ENCODE measurements at regions not wholly inside any gene's neighbourhood (a gene's known extent, or its start where the extent isn't known, plus 50 kb on each side); places are given as distances from the start of the nearest gene placed in this dataset.

DNA sequence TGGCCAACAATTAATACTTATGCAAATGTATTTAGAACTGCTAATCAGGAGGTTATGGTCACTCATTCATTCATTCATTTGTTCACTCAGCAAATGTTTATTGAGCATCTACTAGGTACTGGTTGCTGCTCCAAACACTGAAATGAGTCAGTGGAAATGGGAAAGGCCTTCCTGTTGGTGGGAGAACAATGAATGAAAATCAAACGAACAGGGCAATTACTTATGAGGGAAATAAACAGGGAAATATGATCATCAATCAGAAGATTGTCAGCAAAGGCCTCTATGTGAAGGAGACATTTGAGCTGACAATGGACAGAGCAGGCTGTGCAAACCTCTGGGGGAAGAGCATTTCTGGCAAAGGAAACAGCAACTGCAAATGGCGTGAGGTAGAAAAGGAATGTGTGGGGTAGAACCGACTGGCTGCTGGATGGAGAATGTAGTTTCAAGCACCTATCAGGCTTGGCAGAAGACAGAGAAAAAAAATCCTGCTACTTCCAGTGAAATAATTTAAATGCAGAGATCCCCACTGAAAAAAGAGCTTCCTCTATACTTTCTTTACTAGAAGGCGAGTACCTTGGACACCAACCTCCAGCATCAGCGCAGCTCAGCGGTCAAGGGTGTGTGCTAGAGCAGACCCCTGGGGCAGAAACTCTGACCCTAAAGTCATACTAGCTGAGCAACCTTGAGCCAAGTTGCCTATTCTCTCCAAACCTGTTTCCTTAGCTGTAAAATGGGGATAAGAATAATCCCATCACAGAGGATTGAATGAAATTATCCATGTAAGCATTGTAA lies 108.8 kb upstream of the EEPD1 start:
- Histone ChIP-seq H3K79me2 (no peaks in the 10 kb centered on the region), H2AFZ (no peak overlapping the region), H3K4me3 (ENCODE audit: low read depth, low read length) (no peak overlapping the region), H3K27me3 (ENCODE audit: control insufficient read depth, insufficient read depth, low read length) (no peaks in the 10 kb centered on the region), H3K9me3 (ENCODE audit: control insufficient read depth, low read length) (no peaks in the 10 kb centered on the region), H3K9ac (no peak overlapping the region), H3K27ac (peak overlapping the region; percentile 36), H3K36me3 (ENCODE audit: control insufficient read depth, insufficient read depth, low read length) (no peaks in the 10 kb centered on the region), H3K4me2 (ENCODE audit: low read length) (no peak overlapping the region), H3K4me1 (peaks cover 42% of the 10 kb centered on the region)
- TF ChIP-seq CTCF (IDR thresholded peaks at IDR 0.05), result no peak

- Histone ChIP-seq H3K27ac (peak overlapping the region; percentile 36), H2AFZ (no peak overlapping the region), H3K36me3 (ENCODE audit: control insufficient read depth, insufficient read depth, low read length) (no peaks in the 10 kb centered on the region), H3K4me3 (ENCODE audit: low read depth, low read length) (no peak overlapping the region), H3K4me2 (ENCODE audit: low read length) (peak overlapping the region; percentile 34), H3K4me1 (peaks cover 35% of the 10 kb centered on the region), H3K79me2 (no peaks in the 10 kb centered on the region), H3K27me3 (ENCODE audit: control insufficient read depth, insufficient read depth, low read length) (no peaks in the 10 kb centered on the region), H3K9ac (no peak overlapping the region), H3K9me3 (ENCODE audit: control insufficient read depth, low read length) (no peaks in the 10 kb centered on the region)
- no peak for TF ChIP-seq CTCF (IDR thresholded peaks at IDR 0.05)
Measured at GRCh38 chr7:36045326-36045725, 107.7 kb upstream of the EEPD1 start.

DNA sequence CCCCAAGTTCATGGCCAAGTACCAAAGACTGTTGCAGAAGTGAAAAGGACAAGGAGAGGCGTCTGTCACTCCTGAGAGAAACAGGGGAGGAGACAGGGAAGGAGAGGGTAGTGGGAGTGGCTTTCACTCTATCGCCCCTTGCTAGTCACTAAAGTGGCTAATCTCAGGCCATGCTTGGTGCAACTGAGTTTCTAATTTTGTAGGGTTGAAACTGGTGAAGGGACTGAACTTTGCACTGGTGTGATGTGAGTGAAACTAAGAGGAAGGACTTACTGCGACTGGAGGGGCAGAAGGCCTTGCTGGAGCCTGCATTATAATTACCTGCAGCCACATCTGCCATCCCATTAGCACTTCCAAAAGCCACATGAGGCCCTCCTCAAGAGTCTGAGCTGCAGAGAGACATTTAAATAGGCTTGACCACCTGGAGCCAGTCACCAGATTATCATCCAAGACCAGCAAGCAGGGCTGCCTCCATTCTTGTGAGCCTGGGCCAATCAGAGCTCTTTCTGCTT lies 107.2 kb upstream of the EEPD1 start:
- peaks cover 35% of the 10 kb centered on the region for H3K4me1 ChIP-seq
- no peaks in the 10 kb centered on the region for H3K36me3 ChIP-seq (ENCODE audit: control insufficient read depth, insufficient read depth, low read length)
- no peak overlapping the region for H3K9ac ChIP-seq
- no peaks in the 10 kb centered on the region for H3K9me3 ChIP-seq (ENCODE audit: control insufficient read depth, low read length)
- TF ChIP-seq CTCF (IDR thresholded peaks at IDR 0.05), result no peak
- H3K79me2 ChIP-seq, result no peaks in the 10 kb centered on the region
- no peak overlapping the region for H3K4me2 ChIP-seq (ENCODE audit: low read length)
- no peaks in the 10 kb centered on the region for H3K27me3 ChIP-seq (ENCODE audit: control insufficient read depth, insufficient read depth, low read length)
- no peak overlapping the region for H3K4me3 ChIP-seq (ENCODE audit: low read depth, low read length)
- peak overlapping the region; percentile 36 for H3K27ac ChIP-seq
- no peak overlapping the region for H2AFZ ChIP-seq

GRCh38 chr7:36047091-36047658 lies 105.9 kb upstream of the EEPD1 start:
- H3K9me3 ChIP-seq (ENCODE audit: control insufficient read depth, low read length), result no peaks in the 10 kb centered on the region
- H3K4me3 ChIP-seq (ENCODE audit: low read depth, low read length), result no peak overlapping the region
- H2AFZ ChIP-seq, result no peak overlapping the region
- H3K27ac ChIP-seq, result peak overlapping the region; percentile 70
- TF ChIP-seq CTCF (IDR thresholded peaks at IDR 0.05), result peak; percentile 39
- no peak overlapping the region for H3K9ac ChIP-seq
- H3K79me2 ChIP-seq, result no peaks in the 10 kb centered on the region
- peak overlapping the region; percentile 0 for H3K4me2 ChIP-seq (ENCODE audit: low read length)
- H3K4me1 ChIP-seq, result peaks cover 35% of the 10 kb centered on the region
- H3K36me3 ChIP-seq (ENCODE audit: control insufficient read depth, insufficient read depth, low read length), result no peaks in the 10 kb centered on the region
- no peaks in the 10 kb centered on the region for H3K27me3 ChIP-seq (ENCODE audit: control insufficient read depth, insufficient read depth, low read length)

Measured in parathyroid adenoma (tissue), 2 donors.